ENCODE measurements at regions not wholly inside any gene's neighbourhood (a gene's known extent, or its start where the extent isn't known, plus 50 kb on each side); places are given as distances from the start of the nearest gene placed in this dataset.

DNA sequence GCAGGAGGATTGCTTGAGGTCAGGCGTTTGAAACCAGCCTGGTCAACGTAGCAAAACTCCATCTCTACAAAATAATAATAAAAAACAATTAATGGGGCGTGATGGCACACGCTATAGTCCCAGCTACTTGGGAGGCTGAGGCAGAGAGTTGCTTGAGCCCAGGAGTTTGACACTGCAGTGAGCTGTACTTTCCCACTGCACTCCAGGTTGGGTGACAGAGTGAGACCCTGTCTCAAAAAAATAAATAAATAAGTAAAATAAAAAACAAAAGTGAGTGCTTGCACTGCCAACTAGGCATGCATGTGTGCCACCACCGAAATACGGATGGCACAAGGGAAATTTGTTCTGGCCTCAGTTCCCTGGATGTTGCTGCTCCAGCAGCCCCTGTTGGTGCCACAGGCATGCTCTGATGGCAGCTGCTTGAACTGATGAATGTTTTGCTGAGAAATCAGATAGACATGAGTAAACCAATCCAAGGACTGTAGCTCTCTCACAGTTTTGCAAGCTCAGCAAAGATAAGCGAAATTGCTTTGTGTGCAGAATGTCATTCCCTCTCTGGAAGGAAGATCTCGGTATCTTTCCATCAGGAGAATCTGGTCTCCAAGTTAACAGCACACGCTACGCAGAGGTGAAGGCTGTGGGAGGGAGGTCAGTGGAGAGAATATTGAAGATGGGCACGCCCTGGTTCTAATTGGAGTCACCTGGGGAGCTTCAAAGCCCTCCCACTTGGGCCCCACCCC lies 188.0 kb upstream of the SLC24A3 start:
- TF ChIP-seq, protein P1, sequence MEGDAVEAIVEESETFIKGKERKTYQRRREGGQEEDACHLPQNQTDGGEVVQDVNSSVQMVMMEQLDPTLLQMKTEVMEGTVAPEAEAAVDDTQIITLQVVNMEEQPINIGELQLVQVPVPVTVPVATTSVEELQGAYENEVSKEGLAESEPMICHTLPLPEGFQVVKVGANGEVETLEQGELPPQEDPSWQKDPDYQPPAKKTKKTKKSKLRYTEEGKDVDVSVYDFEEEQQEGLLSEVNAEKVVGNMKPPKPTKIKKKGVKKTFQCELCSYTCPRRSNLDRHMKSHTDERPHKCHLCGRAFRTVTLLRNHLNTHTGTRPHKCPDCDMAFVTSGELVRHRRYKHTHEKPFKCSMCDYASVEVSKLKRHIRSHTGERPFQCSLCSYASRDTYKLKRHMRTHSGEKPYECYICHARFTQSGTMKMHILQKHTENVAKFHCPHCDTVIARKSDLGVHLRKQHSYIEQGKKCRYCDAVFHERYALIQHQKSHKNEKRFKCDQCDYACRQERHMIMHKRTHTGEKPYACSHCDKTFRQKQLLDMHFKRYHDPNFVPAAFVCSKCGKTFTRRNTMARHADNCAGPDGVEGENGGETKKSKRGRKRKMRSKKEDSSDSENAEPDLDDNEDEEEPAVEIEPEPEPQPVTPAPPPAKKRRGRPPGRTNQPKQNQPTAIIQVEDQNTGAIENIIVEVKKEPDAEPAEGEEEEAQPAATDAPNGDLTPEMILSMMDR (IDR thresholded peaks at IDR 0.05; ENCODE audit: insufficient read depth, low read length) = no peak
- TF ChIP-seq POLR2AphosphoS5 (IDR thresholded peaks at IDR 0.05; ENCODE audit: low read depth) = no peak
- no peak for TF ChIP-seq GABPA (IDR thresholded peaks at IDR 0.05; ENCODE audit: low read depth)
- TF ChIP-seq, protein P2, sequence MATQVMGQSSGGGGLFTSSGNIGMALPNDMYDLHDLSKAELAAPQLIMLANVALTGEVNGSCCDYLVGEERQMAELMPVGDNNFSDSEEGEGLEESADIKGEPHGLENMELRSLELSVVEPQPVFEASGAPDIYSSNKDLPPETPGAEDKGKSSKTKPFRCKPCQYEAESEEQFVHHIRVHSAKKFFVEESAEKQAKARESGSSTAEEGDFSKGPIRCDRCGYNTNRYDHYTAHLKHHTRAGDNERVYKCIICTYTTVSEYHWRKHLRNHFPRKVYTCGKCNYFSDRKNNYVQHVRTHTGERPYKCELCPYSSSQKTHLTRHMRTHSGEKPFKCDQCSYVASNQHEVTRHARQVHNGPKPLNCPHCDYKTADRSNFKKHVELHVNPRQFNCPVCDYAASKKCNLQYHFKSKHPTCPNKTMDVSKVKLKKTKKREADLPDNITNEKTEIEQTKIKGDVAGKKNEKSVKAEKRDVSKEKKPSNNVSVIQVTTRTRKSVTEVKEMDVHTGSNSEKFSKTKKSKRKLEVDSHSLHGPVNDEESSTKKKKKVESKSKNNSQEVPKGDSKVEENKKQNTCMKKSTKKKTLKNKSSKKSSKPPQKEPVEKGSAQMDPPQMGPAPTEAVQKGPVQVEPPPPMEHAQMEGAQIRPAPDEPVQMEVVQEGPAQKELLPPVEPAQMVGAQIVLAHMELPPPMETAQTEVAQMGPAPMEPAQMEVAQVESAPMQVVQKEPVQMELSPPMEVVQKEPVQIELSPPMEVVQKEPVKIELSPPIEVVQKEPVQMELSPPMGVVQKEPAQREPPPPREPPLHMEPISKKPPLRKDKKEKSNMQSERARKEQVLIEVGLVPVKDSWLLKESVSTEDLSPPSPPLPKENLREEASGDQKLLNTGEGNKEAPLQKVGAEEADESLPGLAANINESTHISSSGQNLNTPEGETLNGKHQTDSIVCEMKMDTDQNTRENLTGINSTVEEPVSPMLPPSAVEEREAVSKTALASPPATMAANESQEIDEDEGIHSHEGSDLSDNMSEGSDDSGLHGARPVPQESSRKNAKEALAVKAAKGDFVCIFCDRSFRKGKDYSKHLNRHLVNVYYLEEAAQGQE (IDR thresholded peaks at IDR 0.05; ENCODE audit: insufficient replicate concordance, low read depth) = no peak
- TF ChIP-seq SPI1 (IDR thresholded peaks at IDR 0.05; ENCODE audit: borderline replicate concordance, low read depth) = no peak

Measured in HL-60 (cell line).